ENCODE measurements at regions not wholly inside any gene's neighbourhood (a gene's known extent, or its start where the extent isn't known, plus 50 kb on each side); places are given as distances from the start of the nearest gene placed in this dataset.

DNA sequence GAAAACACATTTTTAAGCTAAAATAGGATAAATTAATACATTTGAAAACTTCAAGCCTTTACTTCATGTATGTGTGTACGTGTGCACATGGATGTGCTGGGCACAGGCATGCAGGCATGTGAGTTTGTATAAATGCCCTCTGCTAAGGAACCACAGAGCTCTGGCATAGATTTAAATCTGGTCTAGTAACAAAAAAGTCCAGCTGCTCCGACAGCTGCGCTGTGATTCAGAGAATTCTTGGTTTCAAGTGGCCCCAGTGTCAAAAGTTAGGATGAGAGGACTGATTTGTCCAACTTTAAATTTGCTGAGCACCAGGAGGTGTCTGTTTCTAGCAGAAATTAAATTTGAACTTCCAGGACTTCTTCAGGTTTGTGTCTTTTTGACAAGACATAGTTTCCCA lies 203.7 kb upstream of the TUT7 start:
- TF ChIP-seq, protein P1, sequence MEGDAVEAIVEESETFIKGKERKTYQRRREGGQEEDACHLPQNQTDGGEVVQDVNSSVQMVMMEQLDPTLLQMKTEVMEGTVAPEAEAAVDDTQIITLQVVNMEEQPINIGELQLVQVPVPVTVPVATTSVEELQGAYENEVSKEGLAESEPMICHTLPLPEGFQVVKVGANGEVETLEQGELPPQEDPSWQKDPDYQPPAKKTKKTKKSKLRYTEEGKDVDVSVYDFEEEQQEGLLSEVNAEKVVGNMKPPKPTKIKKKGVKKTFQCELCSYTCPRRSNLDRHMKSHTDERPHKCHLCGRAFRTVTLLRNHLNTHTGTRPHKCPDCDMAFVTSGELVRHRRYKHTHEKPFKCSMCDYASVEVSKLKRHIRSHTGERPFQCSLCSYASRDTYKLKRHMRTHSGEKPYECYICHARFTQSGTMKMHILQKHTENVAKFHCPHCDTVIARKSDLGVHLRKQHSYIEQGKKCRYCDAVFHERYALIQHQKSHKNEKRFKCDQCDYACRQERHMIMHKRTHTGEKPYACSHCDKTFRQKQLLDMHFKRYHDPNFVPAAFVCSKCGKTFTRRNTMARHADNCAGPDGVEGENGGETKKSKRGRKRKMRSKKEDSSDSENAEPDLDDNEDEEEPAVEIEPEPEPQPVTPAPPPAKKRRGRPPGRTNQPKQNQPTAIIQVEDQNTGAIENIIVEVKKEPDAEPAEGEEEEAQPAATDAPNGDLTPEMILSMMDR (IDR thresholded peaks at IDR 0.05; ENCODE audit: poor library complexity) = no peak
- TF ChIP-seq EZH2 (IDR thresholded peaks at IDR 0.05; ENCODE audit: borderline replicate concordance) = no peak
- no peak for TF ChIP-seq EZH2phosphoT487 (IDR thresholded peaks at IDR 0.05; ENCODE audit: low read depth, severe bottlenecking, unreplicated experiment)

Measured in hepatocyte (in vitro differentiated cells).